Caki2 (cell line): ENCODE measurements at regions not wholly inside any gene's neighbourhood (a gene's known extent, or its start where the extent isn't known, plus 50 kb on each side); places are given as distances from the start of the nearest gene placed in this dataset.

Experiments
- DNase-seq: peaks from one replicate; pipeline ENCODE4 v3.0.0-alpha.2; 2015; ENCODE audit warnings: low read depth
- in situ Hi-C: cut with HindIII; loops from 2 replicates; pipeline ENCODE4 v1.10.0; 2016; ENCODE audit warnings: low sequenced_read_pairs, low pct_unique_long_range_greater_than_20kb, mixed read lengths

DNA sequence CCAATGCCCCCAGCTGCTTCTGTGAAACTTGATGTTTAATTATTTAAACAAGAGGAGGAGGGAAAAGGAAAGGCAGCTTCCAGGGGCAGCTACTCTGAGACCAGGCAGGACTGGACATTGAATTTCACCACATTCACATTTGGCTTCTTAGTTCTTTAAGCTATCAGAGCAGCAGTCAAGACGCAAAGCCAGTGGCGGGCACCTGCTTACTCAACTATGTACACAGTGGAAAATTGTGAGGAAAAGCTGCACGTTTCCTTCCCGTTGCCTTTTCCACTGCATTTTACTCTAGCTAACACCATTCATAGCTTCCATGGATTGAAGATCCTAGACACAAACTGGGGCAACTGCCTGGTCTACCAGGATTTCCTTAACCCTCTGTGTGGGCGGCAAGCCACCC lies 200.3 kb downstream of the ERCC6L2 start:
- no peak for DNase-seq
- in situ Hi-C loops: no loop called here

DNA sequence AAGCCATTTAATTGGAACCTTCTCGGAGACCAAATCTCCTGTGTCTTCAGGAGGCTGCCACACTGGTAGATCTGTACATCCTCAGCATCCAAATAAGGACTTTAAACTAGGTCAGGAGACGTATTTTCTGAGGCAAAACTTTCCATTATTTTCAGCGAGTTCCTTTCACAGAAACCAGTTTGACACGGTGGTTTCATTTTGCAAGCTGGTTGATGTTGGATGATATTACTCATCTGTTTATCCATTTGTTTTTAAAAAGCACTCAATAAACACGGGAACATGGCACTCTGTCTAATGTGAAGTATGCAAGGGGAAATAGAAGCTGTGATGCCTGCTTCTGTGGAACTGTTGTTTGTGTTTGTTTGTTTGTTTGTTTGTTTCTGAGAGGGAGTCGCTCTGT lies 199.6 kb downstream of the ERCC6L2 start:
- in situ Hi-C loops: no loop called here

DNA sequence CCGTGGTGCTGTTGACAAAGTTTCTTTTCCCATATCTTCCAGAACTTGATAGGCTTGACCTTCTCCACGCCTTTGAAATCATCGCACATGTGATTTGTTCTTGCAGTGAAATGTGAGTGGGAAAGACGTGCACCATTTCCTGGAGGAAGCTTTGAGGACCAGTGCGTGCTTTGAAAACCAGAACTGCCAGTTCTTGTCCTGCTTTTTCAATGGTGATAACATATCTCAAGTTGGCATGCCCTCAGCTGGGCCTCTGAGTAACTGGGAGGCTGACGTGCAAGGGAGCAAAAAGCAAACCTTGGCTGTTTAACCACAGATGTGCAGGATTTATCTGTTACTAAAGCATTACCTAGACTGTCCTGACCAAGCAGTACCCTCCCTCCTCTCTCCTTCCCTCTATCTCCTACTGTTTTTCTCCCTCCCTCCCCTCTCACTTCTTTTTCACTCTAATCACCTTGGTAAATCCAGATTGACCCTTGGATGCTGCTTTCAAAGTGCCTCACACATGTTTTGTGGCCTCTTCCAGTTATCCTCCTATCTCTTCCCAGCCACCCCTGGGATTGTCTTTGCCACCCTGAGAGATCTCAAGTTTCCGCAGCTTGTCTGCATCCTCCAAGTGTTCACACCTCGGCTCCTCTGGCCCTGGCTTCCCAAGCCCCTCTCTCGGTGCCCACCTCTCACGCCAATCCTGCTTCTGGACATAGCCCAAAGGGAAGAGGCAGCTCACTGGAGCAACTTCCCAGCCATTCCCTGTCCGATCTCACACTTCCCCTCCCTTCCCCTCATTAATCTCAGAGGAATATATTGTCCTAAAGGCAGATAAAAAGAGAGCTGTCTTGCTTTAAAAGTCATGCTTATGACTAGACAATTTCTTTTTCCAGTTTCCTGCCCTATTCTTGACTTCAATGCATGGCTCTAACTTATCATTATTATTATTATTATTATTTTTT lies 198.3 kb downstream of the ERCC6L2 start:
- in situ Hi-C loops: no loop called here

More for the DNA sequence above, 199.6 kb downstream of the ERCC6L2 start:
- DNase-seq: no peak

DNA sequence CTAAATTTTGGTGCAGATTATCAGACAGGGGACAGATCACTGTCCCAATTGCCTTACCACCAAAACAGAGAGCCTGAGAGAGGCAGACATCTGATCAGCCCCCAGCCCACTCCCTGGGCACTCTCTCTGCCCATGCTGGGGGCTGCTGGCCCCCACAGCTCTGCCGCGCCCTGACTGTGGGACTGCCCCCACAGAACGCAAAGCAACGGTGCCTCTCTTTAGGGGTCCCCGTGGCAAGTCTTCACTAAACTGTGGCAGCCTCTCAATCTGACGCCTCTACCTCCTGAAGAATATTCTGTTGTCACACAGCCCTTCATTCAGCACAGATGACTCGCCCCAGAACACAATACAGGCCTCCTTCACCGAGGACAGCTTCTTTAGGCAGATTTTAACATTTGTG lies 197.4 kb downstream of the ERCC6L2 start:
- in situ Hi-C loops: no loop called here
- DNase-seq: no peak

More for the DNA sequence above, 198.3 kb downstream of the ERCC6L2 start:
- DNase-seq: no peak

DNA sequence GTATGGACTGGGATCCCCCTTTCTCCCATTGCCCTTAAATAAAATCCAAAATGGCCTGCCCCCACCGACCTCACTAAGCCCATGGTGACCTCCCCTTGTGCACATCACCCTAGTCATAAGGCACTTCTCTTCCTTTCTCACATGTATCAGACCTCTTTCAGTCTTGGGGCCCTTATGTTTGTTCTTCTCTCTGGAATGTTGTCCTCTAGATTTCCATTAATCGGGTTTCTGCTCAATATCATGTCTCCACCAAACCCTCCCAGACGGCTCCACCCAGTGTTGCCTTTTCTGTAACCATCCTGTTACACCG lies 196.3 kb downstream of the ERCC6L2 start:
- no peak for DNase-seq
- in situ Hi-C loops: no loop called here

DNA sequence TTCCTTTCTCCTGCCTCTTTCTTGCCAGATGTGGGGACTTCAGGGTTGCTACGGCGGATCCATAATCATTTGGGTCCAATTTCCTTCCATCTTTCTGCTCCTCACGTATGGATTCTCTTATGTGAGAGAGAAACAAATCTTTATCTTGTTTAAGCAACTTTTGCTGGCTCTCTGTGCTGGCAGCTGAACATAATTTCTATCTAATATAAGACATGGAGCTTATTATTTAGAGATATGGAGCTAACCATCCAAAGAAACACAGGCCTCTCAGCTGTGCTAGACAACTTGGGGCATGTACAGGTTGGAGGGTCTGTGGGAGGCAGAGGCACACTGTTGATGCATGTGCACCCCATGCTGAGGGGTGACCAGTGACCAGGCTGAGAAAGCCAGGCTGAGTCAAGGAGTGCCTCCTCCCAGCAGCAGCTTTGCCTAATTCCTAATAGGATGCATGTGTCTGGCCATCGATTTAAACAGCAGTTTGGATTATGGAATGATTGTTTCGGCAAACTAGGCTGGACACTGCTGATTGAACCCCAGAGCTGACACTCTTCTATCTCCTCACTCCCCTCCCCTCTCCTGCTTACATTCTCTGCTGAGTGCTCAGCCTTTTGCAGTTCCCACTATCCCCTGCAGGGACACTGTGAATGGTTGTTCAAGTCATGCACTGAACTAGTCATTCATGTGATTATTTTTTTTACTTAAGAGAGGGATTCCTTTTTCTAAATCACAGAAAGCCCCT lies 195.8 kb downstream of the ERCC6L2 start:
- in situ Hi-C loops: no loop called here
- DNase-seq: peak; percentile 9

DNA sequence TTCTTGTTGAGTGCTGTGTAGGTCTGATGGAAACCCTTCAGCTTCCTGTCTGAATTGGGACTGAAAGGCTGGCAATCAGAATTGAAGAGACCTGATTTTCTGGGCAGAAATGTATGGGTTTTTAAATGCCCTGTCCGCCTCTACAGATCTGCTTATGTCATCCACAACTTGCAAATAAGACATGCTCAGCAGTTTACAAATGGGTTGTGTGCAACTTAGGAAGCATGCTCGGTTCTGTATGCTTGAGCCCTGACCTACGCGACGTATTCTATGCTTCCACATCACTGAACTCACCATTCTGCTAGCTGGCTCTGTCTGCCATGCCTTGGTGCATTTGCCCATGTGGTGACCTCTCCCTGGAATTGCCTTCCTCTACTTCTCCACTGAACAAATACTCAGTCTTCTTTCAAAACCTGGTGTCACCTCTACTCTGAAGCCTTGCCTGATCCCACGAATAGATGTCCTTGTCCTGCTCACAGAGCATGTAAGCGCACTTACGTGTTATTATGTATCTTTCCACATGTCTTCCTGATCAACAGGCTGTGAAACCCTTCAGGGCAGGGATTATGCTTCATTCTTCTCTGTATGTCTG lies 194.2 kb downstream of the ERCC6L2 start:
- in situ Hi-C loops: no loop called here
- no peak for DNase-seq

DNA sequence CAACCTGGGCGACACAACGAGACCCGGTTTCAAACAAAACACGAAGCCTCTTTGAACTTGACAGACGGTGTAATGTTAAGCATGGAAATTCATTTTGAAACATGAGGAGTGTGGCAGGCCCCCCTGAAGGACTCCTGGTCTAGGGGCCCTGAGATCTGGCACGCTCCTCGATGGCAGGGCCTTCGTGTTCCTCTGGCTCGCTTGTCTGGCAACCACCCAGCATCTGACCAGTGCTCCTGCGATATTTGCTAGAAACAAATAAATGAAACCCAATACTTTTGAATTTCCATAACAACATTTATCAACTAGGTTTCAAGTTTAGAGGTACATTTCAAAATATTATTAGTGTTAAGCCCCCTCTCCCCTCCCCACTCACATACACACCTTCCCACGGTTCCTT lies 193.0 kb downstream of the ERCC6L2 start:
- no peak for DNase-seq
- in situ Hi-C loops: no loop called here

DNA sequence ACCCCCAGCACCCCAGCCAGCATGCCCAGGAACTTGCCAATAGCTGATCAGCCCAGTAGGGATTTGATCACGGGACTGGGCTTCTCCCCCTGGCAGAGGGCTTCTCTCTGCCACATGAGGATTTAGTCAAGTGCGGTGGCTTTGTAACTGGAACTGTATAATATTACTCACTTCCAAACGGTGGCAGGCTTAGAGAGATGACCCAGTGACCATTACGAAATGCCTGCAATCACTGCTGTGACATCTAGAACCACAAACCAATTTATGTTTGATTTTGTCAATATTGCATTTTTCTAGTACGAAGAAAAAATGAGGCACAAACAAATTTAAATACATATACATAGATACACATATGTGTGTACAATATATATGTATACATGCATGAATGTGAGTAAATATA lies 192.1 kb downstream of the ERCC6L2 start:
- in situ Hi-C loops: no loop called here
- DNase-seq: no peak

DNA sequence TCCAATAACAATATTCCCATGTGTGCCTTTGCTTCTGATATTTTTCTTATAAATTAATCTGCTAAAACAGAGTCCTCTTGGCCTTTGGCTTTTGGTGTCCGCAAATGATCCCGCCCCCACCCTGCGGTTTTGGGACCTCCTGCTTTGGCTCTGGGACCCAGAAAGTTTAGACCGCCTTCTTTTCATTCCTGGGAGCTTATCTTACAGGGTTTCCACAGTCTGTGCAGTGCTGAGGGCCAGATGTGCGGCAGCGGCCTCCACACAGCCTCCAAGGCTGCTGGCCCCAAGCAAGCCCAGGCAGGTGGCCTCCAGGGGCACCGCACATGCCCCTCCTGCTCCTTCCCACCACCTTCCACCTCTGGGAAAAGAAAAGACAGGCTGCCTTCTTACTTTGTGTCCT lies 191.5 kb downstream of the ERCC6L2 start:
- in situ Hi-C loops: no loop called here
- no peak for DNase-seq

DNA sequence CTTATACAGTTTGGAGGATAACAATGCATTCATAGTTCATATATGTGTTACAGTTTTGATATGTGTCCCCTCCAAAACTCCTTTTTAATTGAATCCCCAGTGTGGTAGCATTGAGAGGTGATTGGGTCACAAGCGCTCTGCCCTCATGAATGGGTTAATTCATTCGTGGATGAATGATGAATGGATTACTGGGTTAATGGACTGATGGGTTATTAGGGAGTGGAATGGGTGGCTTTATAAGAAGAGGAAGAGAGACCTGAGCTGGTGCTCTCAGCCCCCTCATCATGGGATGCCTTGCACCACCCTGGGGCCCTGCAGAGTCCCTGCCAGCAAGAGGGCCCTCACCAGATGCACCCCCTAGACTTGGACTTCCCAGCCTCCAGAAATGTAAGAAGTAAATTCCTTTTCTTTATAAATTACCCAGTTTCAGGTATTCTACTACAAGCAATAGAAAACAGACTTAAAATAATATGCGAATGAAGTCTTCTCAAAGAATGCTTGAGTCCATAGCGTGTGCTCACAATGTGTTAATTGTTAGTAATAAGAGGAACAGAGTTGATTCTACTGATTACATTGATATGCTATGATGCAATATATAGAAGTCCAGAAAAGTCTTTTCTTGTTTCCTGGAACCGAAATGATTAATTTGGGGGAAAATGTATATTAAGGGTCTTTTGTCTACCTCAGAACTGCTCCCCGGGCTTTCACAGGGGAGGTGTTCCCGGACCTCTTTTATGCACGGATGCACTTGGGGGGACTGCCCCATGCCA lies 190.2 kb downstream of the ERCC6L2 start:
- in situ Hi-C loops: no loop called here
- DNase-seq: no peak

DNA sequence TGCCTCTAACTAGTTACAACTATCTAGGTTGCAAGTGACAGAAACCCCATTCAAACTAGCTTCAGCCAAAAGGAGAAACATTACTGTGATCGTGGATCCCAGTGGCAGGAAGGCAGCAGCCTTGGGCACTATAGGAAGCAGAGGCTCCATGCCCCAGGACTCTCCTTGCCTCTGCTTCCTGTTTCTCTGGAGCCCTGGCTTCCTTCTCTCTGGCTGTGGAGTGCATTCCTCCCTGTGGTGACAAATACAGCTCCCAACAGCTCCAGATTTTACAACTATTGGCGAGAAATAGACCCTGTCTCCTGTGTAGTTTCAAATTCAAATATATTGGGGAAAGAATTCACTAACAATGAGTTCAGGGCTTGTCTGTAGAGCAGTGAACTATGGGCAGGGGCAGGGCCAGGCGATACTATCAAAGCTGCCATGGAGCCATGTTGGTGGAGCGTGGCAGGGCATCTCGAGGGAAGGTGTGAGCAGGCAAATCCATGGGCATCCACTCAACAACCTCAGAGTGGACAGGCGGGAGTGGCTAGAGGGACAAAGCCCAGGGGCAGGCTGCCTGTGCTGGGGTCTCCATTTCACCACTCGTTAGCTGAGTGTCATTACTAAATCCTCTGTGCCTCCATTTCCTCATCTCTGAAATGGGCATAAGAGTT lies 189.5 kb downstream of the ERCC6L2 start:
- in situ Hi-C loops: no loop called here
- no peak for DNase-seq

DNA sequence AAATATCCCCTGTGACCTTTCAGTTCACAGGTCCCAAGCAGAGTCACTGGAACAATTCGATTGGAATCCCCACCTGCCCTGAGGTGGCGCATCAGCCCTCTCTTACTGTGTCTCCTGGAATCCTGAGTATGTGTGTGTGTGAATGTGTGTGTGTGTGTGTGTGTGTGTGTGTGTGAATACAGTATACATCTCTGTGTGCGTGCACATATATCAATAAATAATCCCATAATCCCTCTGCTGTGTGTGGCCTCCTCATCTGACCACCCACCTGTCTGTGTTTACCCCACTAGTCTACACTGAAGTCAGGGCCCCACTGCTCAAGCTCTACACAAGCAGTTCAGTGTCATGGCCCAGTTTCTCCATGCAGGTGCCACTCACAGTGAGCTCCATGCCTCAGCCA lies 187.4 kb downstream of the ERCC6L2 start:
- DNase-seq: no peak
- in situ Hi-C loops: no loop called here

DNA sequence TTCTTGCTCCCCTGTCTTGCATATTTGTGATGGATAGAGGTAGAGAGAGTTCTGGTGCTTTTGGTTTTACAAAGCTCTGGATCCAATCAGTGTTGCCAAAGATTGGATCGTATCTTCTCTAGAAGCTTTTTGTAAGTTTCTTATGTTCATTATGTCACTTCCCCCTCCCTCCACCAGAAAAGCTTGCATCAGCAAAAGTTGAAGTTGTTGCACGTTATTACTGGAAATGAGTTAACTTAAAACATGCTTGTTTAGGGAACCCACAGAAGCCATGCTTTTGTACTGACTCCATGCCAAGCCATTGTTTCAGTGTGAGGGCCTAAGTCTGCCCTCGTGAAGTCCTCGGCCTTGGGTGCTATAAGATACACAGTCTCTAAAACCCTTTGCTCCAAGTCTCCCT lies 186.5 kb downstream of the ERCC6L2 start:
- in situ Hi-C loops: no loop called here
- no peak for DNase-seq

DNA sequence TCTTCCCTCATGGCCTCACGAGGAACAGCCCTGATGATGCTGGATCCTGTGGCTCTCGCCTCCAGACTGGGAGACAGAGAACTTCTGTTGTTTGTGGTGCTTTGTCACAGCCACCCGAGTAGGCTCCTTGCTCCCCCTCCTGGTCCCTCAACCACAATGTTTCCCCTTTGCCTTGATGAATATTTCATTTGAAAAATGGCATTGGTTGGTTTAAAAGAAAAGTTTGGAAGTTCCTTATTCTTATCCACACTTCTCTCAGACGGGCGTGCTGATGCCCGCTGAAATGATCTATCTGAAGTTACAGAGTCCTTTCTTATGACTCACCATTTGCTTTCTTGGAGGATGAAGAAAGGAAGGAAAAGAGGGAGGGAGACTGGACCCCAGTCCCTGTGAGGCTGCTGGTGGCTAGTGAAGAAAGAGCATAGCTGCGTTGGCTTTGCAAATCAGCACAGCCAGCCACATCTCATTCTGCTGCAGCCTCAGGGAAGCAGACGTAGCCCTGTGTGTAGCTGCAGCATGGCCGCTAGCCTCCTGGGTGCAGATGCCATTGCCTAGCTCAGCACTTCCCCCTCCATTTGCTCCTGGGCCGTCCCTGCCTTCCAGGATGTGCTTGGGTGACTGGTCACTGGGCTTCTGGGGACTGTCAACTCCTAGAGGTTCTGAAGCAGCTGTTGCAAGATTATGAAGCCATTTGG lies 185.9 kb downstream of the ERCC6L2 start:
- in situ Hi-C loops: no loop called here
- no peak for DNase-seq

DNA sequence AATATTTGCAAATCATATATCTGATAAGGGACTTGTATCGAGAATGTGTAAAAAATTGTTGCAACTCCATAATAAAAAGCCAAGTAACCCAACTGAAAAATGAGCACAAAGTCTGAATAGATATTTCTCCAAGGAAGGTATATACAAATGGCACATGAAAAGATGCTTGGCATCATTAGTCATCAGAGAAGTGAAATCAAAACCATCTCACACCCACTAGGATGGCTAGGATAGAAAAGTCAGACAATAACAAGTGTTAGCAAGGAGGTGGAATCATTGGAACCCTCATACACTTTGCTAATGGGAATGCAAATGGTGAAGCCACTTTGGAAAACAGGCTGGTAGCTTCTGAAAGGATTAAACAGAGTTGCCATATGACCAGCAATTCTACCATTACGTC lies 182.7 kb downstream of the ERCC6L2 start:
- in situ Hi-C loops: no loop called here

DNA sequence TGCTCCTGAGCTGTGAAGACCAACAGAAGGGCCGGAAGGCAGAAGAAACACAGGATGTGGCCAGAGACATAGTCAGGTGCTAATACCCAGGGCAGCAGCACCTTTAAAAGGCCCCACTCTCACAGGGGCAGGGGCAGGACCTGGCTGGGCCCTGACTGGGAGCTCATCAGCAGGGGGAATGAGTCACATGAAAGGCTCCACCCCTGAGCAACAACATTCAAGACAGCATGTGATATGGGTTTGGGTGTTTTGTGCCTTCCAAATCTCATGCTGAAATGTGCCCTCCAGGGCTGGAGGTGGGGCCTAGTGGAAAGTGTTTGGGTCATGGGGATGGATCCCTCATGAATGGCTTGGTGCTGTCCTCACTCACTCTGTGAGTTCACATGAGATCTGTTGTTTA lies 181.7 kb downstream of the ERCC6L2 start:
- in situ Hi-C loops: no loop called here
- no peak for DNase-seq

More for the DNA sequence above, 182.7 kb downstream of the ERCC6L2 start:
- no peak for DNase-seq

DNA sequence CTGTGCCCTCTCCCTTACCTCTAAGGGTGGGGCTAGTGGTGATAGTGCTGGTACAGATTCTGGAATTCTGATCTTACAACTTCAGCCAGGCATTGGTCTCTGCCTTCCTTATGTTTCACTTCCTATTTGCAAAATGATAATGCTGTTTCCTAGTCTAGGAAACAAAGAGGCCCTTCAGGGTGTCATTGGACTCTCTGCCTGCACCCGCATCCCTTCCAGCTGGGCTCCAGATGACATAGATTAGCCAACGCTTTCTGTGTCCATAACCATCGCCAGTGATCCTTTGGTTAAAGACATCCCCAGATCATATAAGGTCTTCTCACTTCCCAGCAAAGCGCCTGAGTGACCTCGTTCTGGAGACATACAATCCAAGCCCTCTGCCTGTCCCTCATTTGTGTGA lies 180.7 kb downstream of the ERCC6L2 start:
- DNase-seq: no peak
- in situ Hi-C loops: no loop called here
